A673 (cell line): ENCODE measurements at regions not wholly inside any gene's neighbourhood (a gene's known extent, or its start where the extent isn't known, plus 50 kb on each side); places are given as distances from the start of the nearest gene placed in this dataset.

Source experiments
- CTCF ChIP-seq: fragments of 300-800, 200-600 bp; sonication (generic); conservative IDR thresholded peaks from 2 replicates; pipeline ENCODE4 v1.5.1; 2017; ENCODE audit warnings: low read depth, mild to moderate bottlenecking, antibody characterized with exemption, low read length, moderate library complexity, mixed read lengths
- EZH2 ChIP-seq: fragments of 200-600 bp; sonication (generic); IDR thresholded peaks from 2 replicates; pipeline ENCODE4 v1.6.1; 2017; ENCODE audit warnings: borderline replicate concordance, low read depth, mild to moderate bottlenecking, mixed read lengths, antibody characterized with exemption, low read length; ENCODE audit not compliant: poor library complexity, severe bottlenecking

- no peak for TF ChIP-seq EZH2
- no peak for TF ChIP-seq CTCF
Measured at GRCh38 chr2:58535990-58536389, 294.9 kb upstream of the FANCL start.
